HG03571 (cell line): ENCODE measurements at regions not wholly inside any gene's neighbourhood (a gene's known extent, or its start where the extent isn't known, plus 50 kb on each side); places are given as distances from the start of the nearest gene placed in this dataset.
"Not testable (repeated sequence)": the region's sequence is repeated elsewhere in the genome, so short reads cannot be mapped to it uniquely, and the experiment has no call there.

Source experiments
- ATAC-seq: cut with Tn5 transposase; IDR thresholded peaks from one replicate; pipeline ENCODE4 v1.9.1; 2021; ENCODE audit not compliant: unreplicated experiment

DNA sequence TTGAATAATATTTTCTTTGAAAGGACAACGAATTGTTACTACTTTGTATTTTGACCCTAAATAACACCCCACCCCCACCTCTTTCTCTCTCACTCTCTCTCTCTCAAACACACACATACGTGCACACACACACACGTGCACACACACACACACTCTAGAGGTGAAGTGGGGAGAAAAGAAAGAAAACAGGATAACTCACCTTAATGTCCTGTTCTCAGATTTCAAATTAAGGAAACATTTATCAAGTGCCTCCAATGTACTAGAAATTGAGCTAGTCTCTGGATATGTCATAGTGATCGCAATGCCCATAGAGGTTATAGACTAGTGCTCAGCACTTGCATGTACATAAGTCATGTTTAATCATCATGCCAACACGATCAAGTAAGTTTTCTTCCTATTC, 1483.6 kb upstream of the SEL1L start:
- no peak for ATAC-seq

DNA sequence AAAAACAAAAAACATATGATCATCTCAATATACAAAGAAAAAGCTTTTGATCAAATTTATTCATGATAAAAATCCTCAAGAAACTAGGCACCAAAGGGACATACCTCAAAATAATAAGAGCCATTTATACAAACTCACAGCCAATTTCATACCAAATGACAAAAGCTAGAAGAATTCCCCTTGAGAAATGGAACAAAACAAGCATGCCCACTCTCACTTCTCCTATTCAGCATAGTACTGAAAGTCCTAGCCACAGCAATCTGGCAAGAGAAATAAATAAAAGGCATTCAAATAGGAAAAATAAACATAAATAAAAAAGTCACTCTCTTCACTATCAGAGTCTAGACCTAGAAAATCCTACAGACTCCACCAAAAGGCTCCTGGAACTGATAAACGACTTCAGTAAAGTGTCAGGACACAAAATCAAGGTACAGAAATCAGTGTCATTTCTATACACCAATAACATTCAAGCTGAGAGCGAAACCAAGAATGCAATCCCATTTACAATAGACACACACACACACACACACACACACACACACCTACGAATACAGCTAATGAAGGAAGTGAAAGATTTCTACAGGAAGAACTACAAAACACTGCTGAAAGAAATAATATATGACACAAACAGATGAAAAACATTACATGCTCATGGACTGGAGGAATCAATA, 1486.2 kb upstream of the SEL1L start:
- no peak for ATAC-seq

DNA sequence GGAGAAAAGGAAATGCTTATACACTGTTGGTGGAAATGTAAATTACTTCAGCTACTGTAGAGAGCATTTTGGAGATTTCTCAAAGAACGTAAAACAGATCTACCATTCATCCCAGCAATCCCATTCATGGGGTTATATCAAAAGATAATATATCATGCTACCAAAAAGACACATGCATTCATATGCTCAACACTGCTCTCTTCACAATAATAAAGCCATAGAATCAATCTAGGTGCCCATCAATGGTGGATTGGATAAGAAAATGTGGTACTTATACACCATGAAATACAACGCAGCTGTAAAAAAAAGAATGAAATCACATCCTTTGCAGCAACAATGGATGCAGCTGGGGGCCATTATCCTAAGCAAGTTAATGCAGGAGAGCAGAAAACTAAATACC, 1487.7 kb upstream of the SEL1L start:
- ATAC-seq: no peak

GRCh38 chr14:83023369-83023768, 1489.7 kb upstream of the SEL1L start:
- ATAC-seq: no peak

- ATAC-seq: no peak
These were observed 1507.6 kb upstream of the SEL1L start for GRCh38 chr14:83041224-83041623.

- ATAC-seq: no peak
These were observed 1509.2 kb upstream of the SEL1L start for GRCh38 chr14:83042858-83043257.

DNA sequence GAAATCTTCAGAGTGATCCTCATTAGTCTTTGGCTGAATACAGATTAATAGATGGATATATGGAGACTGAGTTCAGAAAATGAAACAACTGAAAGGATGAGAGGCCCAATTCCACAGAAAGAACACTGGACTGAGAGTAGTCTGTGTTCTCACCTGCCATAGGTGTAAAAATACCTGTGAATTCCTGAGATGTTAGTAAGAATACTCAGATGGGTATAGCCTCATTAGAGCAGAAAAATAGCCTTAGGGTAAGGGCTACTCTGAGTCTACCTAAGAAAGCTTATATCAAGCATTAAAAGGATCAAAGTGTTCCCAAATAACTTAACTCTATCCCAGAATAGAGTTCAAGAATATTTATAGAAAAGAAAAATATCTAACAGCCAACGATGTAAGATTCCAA, 1510.3 kb upstream of the SEL1L start:
- no peak for ATAC-seq

- ATAC-seq: no peak
These were observed 1513.6 kb upstream of the SEL1L start for GRCh38 chr14:83047059-83047830.

DNA sequence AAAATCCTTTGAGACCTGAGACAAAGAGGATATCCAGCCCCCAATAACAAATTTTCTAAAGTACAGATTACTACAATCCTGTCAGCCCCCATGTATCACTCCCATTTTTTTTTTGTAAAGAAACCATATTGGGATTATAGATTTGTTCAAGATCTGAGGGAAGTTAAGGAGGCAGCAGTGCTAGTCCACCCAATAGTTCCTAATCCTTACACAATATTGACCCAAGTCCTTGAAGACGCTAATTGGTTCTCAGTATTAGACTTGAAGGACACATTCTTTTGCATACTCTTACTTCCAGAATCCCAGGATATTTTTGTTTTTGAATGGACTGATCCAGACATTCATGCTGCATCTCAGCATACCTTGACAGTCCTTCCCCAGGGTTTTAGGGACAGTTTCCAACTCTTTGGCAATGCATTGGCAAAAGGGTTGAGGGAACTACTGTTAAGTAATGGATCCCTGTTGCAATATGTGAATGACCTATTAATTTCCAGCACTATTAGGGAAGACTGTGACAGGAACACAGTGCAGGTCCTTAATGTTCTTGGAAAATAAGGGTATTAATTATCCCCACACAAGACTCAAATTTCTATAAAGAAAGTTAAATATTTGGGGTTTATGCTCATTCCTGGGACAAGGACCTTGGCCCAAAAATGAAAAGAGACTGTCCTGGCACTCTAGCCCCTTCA, 1519.5 kb upstream of the SEL1L start:
- ATAC-seq: no peak

- no peak for ATAC-seq
These were observed 1524.4 kb upstream of the SEL1L start for GRCh38 chr14:83058068-83058467.

DNA sequence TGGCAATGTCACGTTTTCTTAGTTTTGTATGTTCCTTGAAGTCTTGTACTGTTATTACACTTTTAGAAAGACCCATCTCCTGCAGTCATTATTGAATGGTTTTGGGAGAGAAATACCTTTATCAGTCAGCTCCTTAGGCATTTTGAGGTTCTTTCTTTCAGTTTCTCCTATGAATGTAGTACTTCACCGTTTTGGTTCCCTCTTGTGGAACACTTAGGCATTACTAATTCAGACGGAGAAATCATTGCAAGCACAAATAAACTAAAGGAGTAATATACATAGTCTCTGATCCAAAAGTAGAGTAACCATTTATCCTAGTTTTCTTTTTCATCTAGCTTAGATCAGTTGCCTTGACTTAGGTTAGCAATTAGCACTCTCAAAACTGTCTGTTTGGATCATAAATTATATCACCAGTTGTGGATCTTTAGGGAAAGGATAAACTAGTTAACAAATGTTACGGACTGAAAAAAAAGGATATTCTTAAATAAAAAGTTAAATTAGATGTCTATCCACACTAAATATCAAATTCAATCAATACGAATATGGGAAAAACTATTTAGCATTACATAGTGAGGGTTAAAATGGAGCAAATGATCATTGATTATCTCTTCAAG, 1538.3 kb upstream of the SEL1L start:
- ATAC-seq: no peak

GRCh38 chr14:83085136-83085535, 1551.5 kb upstream of the SEL1L start:
- ATAC-seq: no peak

- ATAC-seq: no peak
These were observed 1552.1 kb upstream of the SEL1L start for GRCh38 chr14:83085725-83086124.

- ATAC-seq: not testable (repeated sequence)
These were observed 1558.6 kb upstream of the SEL1L start for GRCh38 chr14:83091991-83092956.

GRCh38 chr14:83096092-83096491, 1562.4 kb upstream of the SEL1L start:
- no peak for ATAC-seq

GRCh38 chr14:83101846-83102245, 1568.2 kb upstream of the SEL1L start:
- no peak for ATAC-seq

- no peak for ATAC-seq
These were observed 1584.4 kb upstream of the SEL1L start for GRCh38 chr14:83118029-83118428.

- no peak for ATAC-seq
These were observed 1586.5 kb upstream of the SEL1L start for GRCh38 chr14:83120187-83120586.

- no peak for ATAC-seq
These were observed 1592.4 kb upstream of the SEL1L start for GRCh38 chr14:83126076-83126475.

DNA sequence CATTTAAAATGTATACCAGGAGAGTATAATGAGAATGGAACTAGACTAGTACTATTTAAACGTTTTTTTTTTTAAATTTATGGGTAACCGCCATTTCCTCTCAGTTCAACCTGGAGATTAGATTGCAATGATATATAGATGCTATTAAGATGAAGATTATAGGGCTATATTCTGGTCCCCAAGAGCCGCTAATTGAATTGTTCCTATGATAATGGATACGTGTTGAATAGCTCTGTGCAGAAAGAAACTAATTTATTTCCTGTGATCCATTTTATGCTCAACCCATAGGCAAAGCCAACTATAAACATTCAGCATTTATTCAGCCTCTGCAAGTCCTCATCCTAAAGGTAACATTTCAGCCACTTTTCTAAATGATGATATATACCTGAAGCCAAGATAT, 1595.1 kb upstream of the SEL1L start:
- no peak for ATAC-seq

DNA sequence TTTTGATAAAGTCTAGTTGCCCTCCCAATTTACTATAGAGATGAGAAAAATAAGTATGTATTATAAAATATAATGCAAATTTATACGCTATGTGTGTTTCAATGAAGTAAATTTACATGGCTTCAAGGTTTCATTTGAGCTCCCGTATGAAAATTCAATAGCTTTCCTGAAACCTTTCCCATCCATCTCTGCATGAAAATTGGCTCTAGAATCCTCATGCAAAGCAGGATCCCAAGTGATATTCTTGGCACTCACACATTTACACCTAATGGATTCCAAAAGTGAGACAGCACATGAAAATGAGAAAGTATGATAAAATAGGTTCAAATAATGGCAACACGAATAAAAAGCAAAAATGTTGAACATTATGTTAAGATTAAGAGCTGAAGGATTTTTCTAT, 1595.8 kb upstream of the SEL1L start:
- no peak for ATAC-seq
